ENCODE measurements at regions not wholly inside any gene's neighbourhood (a gene's known extent, or its start where the extent isn't known, plus 50 kb on each side); places are given as distances from the start of the nearest gene placed in this dataset.
A peak's percentile ranks its signal among the peaks of the same experiment; 100 is the strongest.
"Not testable (repeated sequence)": the region's sequence is repeated elsewhere in the genome, so short reads cannot be mapped to it uniquely, and the experiment has no call there.

GRCh38 chr5:25190521-25191000 is 545.8 kb upstream of the CDH10 start:
- no peak for TF ChIP-seq CTCF (conservative IDR thresholded peaks at IDR 0.05; ENCODE audit: control insufficient read depth, insufficient read depth, low read depth, low read length)
- no peak overlapping the region for H3K4me3 ChIP-seq (ENCODE audit: control insufficient read depth, low read depth, low read length)
- DNase-seq (ENCODE audit: low read depth) = no peak

GRCh38 chr5:25181249-25181648 is 536.5 kb upstream of the CDH10 start:
- no peak for DNase-seq (ENCODE audit: low read depth)
- H3K4me3 ChIP-seq (ENCODE audit: control insufficient read depth, low read depth, low read length) = no peak overlapping the region
- no peak for TF ChIP-seq CTCF (conservative IDR thresholded peaks at IDR 0.05; ENCODE audit: control insufficient read depth, insufficient read depth, low read depth, low read length)

GRCh38 chr5:25162616-25163015 is 517.8 kb upstream of the CDH10 start:
- not testable (repeated sequence) for H3K4me3 ChIP-seq (ENCODE audit: control insufficient read depth, low read depth, low read length); DNase-seq (ENCODE audit: low read depth)

- TF ChIP-seq CTCF (conservative IDR thresholded peaks at IDR 0.05; ENCODE audit: control insufficient read depth, insufficient read depth, low read depth, low read length) = no peak
- no peak for DNase-seq (ENCODE audit: low read depth)
- H3K4me3 ChIP-seq (ENCODE audit: control insufficient read depth, low read depth, low read length) = no peak overlapping the region
Measured at GRCh38 chr5:25160891-25161290, 516.1 kb upstream of the CDH10 start.

- no peak for TF ChIP-seq CTCF (conservative IDR thresholded peaks at IDR 0.05; ENCODE audit: control insufficient read depth, insufficient read depth, low read depth, low read length)
- DNase-seq (ENCODE audit: low read depth) = no peak
- H3K4me3 ChIP-seq (ENCODE audit: control insufficient read depth, low read depth, low read length) = no peak overlapping the region
Measured at GRCh38 chr5:25150819-25151218, 506.0 kb upstream of the CDH10 start.

GRCh38 chr5:25128606-25129005 is 483.8 kb upstream of the CDH10 start:
- H3K4me3 ChIP-seq (ENCODE audit: control insufficient read depth, low read depth, low read length) = no peak overlapping the region
- no peak for TF ChIP-seq CTCF (conservative IDR thresholded peaks at IDR 0.05; ENCODE audit: control insufficient read depth, insufficient read depth, low read depth, low read length)
- no peak for DNase-seq (ENCODE audit: low read depth)

GRCh38 chr5:25119650-25120049 is 474.9 kb upstream of the CDH10 start:
- peak; percentile 17 for TF ChIP-seq CTCF (conservative IDR thresholded peaks at IDR 0.05; ENCODE audit: control insufficient read depth, insufficient read depth, low read depth, low read length)
- H3K4me3 ChIP-seq (ENCODE audit: control insufficient read depth, low read depth, low read length) = no peak overlapping the region
- DNase-seq (ENCODE audit: low read depth) = peak; percentile 0

Data from fibroblast of mammary gland (primary cell).